Osteocyte (in vitro differentiated cells): ENCODE measurements at regions not wholly inside any gene's neighbourhood (a gene's known extent, or its start where the extent isn't known, plus 50 kb on each side); places are given as distances from the start of the nearest gene placed in this dataset.

Source experiments
- DNase-seq: peaks from one replicate; pipeline ENCODE4 v3.0.0; 2021; ENCODE audit warnings: mixed read lengths; ENCODE audit not compliant: unreplicated experiment; ENCODE audit errors: extremely low spot score
- H3K27ac Mint-ChIP-seq: one replicate; pipeline ENCODE4 v1.8.0; 2021; ENCODE audit warnings: mild to moderate bottlenecking, mixed read lengths; ENCODE audit not compliant: unreplicated experiment
- H3K27me3 Mint-ChIP-seq: one replicate; pipeline ENCODE4 v1.8.0; 2021; ENCODE audit warnings: mixed read lengths; ENCODE audit not compliant: unreplicated experiment
- H3K36me3 Mint-ChIP-seq: one replicate; pipeline ENCODE4 v1.8.0; 2021; ENCODE audit warnings: mixed read lengths; ENCODE audit not compliant: unreplicated experiment
- H3K4me1 Mint-ChIP-seq: one replicate; pipeline ENCODE4 v1.8.0; 2021; ENCODE audit warnings: mixed read lengths; ENCODE audit not compliant: unreplicated experiment
- H3K4me3 Mint-ChIP-seq: one replicate; pipeline ENCODE4 v1.8.0; 2021; ENCODE audit warnings: mild to moderate bottlenecking, moderate library complexity, mixed read lengths; ENCODE audit not compliant: unreplicated experiment
- H3K9me3 Mint-ChIP-seq: one replicate; pipeline ENCODE4 v1.8.0; 2021; ENCODE audit warnings: mixed read lengths; ENCODE audit not compliant: unreplicated experiment
- TF ChIP-seq, protein P1 (sequence below): fragments of 200-600 bp; sonication (generic); IDR thresholded peaks from 2 replicates; pipeline ENCODE4 v1.5.0; 2021; ENCODE audit warnings: antibody characterized with exemption, mild to moderate bottlenecking, moderate library complexity

DNA sequence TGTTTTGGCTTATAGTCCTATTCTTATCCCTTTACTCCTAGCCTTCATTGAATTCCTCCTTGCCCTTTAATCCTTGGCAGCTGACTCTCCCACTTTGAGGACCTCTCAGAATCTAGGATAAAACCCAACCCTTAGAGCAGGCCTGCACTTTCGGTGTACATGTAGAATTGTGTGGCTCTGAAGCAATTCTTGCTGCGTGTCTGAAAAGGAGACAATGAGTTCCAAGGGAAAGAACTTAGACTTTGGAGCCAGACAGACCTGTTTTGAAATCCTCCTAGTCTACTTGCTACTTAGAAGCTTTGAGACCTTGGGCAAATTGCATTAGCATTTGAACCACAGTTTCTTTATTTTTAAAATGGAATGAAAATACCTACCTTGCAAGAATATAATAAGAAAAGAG lies 175.2 kb downstream of the BEND2 start:
- Mint-ChIP-seq H3K27me3 (no peaks in the 10 kb centered on the region), H3K36me3 (no peaks in the 10 kb centered on the region), H3K9me3 (peaks cover 6% of the 10 kb centered on the region), H3K4me1 (no peaks in the 10 kb centered on the region), H3K27ac (no peak overlapping the region), H3K4me3 (no peak overlapping the region)
- no peak for DNase-seq
- TF ChIP-seq, protein P1, sequence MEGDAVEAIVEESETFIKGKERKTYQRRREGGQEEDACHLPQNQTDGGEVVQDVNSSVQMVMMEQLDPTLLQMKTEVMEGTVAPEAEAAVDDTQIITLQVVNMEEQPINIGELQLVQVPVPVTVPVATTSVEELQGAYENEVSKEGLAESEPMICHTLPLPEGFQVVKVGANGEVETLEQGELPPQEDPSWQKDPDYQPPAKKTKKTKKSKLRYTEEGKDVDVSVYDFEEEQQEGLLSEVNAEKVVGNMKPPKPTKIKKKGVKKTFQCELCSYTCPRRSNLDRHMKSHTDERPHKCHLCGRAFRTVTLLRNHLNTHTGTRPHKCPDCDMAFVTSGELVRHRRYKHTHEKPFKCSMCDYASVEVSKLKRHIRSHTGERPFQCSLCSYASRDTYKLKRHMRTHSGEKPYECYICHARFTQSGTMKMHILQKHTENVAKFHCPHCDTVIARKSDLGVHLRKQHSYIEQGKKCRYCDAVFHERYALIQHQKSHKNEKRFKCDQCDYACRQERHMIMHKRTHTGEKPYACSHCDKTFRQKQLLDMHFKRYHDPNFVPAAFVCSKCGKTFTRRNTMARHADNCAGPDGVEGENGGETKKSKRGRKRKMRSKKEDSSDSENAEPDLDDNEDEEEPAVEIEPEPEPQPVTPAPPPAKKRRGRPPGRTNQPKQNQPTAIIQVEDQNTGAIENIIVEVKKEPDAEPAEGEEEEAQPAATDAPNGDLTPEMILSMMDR = no peak

- DNase-seq = no peak
- Mint-ChIP-seq H3K27ac (no peak overlapping the region), H3K4me1 (no peaks in the 10 kb centered on the region), H3K9me3 (peaks cover 3% of the 10 kb centered on the region), H3K4me3 (no peak overlapping the region), H3K27me3 (no peaks in the 10 kb centered on the region), H3K36me3 (no peaks in the 10 kb centered on the region)
- TF ChIP-seq, protein P1 = no peak
Measured at GRCh38 chrX:18042776-18043175, 177.9 kb downstream of the BEND2 start.

DNA sequence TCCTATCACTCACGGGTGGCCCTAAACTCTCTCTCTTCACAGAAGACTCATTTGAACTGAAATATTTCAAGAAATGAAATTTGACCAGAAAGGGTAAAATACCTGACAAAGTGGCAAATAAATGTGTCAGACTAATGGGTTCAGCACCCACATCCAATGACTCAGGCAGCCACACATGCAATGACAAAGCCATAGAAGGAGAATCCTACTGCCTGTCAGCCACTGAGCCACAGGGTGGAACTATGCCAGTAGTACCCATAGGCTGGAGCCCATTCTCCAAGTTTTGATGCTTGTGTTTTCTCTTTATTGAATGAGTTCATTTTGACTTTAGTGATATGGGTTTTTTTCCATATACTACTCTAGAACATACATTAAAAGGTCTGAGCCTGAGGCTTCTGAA lies 179.0 kb downstream of the BEND2 start:
- Mint-ChIP-seq H3K27me3 (no peaks in the 10 kb centered on the region), H3K36me3 (no peaks in the 10 kb centered on the region), H3K9me3 (peaks cover 3% of the 10 kb centered on the region), H3K4me1 (no peaks in the 10 kb centered on the region), H3K4me3 (no peak overlapping the region), H3K27ac (no peak overlapping the region)
- TF ChIP-seq, protein P1 = no peak
- DNase-seq = no peak

DNA sequence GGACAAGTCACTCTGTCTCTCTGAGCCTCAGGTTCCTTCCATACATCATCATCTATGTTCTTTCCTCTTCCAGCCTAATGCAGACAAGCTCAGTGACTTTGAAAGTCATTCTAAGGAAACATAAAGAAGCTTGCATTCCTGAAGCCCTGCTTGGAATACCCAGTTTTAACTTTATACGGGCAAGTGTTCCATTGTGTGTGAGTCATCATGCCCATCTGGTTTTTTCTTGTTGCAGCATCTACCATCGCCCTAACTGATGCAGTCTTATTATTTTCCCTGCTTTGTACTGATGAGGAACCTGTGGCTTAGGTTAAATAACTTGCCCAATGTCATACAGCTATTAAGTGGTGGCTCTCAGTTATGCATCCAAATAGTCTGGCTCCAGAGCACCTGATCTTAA lies 177.9 kb upstream of the RAI2 start:
- no peak for DNase-seq
- no peak overlapping the region for H3K4me3 Mint-ChIP-seq
- H3K4me1 Mint-ChIP-seq = no peaks in the 10 kb centered on the region
- H3K27ac Mint-ChIP-seq = no peak overlapping the region
- TF ChIP-seq, protein P1 = no peak
- H3K27me3 Mint-ChIP-seq = no peaks in the 10 kb centered on the region
- no peaks in the 10 kb centered on the region for H3K36me3 Mint-ChIP-seq
- H3K9me3 Mint-ChIP-seq = peaks cover under 1% of the 10 kb centered on the region

- Mint-ChIP-seq H3K27me3 (no peaks in the 10 kb centered on the region), H3K36me3 (no peaks in the 10 kb centered on the region), H3K9me3 (no peaks in the 10 kb centered on the region), H3K27ac (no peak overlapping the region), H3K4me3 (no peak overlapping the region), H3K4me1 (no peaks in the 10 kb centered on the region)
- no peak for DNase-seq
- TF ChIP-seq, protein P1 = no peak
Measured at GRCh38 chrX:18036394-18036793, 175.3 kb upstream of the RAI2 start.
